ENCODE measurements at regions not wholly inside any gene's neighbourhood (a gene's known extent, or its start where the extent isn't known, plus 50 kb on each side); places are given as distances from the start of the nearest gene placed in this dataset.

GRCh38 chr11:120032766-120033390 lies 105.0 kb downstream of the TRIM29 start:
- no peak for DNase-seq

- DNase-seq, result no peak
Observed at GRCh38 chr11:120031612-120032600, 106.0 kb downstream of the TRIM29 start.

- DNase-seq, result no peak
Observed at GRCh38 chr11:120031156-120031555, 106.8 kb downstream of the TRIM29 start.

GRCh38 chr11:120030411-120030810 lies 107.5 kb downstream of the TRIM29 start:
- no peak for DNase-seq

GRCh38 chr11:120029321-120029720 lies 108.6 kb downstream of the TRIM29 start:
- DNase-seq, result no peak

- DNase-seq, result no peak
Observed at GRCh38 chr11:120028897-120029258, 109.0 kb downstream of the TRIM29 start.

- DNase-seq, result no peak
Observed at GRCh38 chr11:120028181-120028896, 109.6 kb downstream of the TRIM29 start.

- no peak for DNase-seq
Observed at GRCh38 chr11:120027546-120028180, 110.2 kb downstream of the TRIM29 start.

- no peak for DNase-seq
Observed at GRCh38 chr11:120025606-120026335, 112.1 kb downstream of the TRIM29 start.

- DNase-seq, result no peak
Observed at GRCh38 chr11:120024586-120024985, 113.3 kb downstream of the TRIM29 start.

GRCh38 chr11:120024046-120024445 lies 113.9 kb downstream of the TRIM29 start:
- DNase-seq, result no peak

GRCh38 chr11:120023551-120023950 lies 114.4 kb downstream of the TRIM29 start:
- DNase-seq, result no peak

- DNase-seq, result no peak
Observed at GRCh38 chr11:120023120-120023519, 114.8 kb downstream of the TRIM29 start.

GRCh38 chr11:120022617-120023016 lies 115.3 kb downstream of the TRIM29 start:
- DNase-seq, result no peak

GRCh38 chr11:120021978-120022377 lies 115.9 kb downstream of the TRIM29 start:
- DNase-seq, result no peak

GRCh38 chr11:120021391-120021953 lies 116.4 kb downstream of the TRIM29 start:
- DNase-seq, result no peak

- no peak for DNase-seq
Observed at GRCh38 chr11:120020981-120021380, 116.9 kb downstream of the TRIM29 start.

- DNase-seq, result no peak
Observed at GRCh38 chr11:120020486-120020885, 117.4 kb downstream of the TRIM29 start.

- no peak for DNase-seq
Observed at GRCh38 chr11:120019191-120019590, 118.7 kb downstream of the TRIM29 start.

- no peak for DNase-seq
Observed at GRCh38 chr11:120017582-120018150, 120.2 kb downstream of the TRIM29 start.

Measured in stimulated activated CD4-positive, alpha-beta T cell treated with anti-CD3 and anti-CD28 coated beads, Interleukin-2, amount 100 ng/mL, for 24 hours (primary cell).